AG20443 (cell line): ENCODE measurements at regions not wholly inside any gene's neighbourhood (a gene's known extent, or its start where the extent isn't known, plus 50 kb on each side); places are given as distances from the start of the nearest gene placed in this dataset.
"Not testable (repeated sequence)": the region's sequence is repeated elsewhere in the genome, so short reads cannot be mapped to it uniquely, and the experiment has no call there.

Source experiments
- DNase-seq: peaks from one replicate; pipeline ENCODE4 v3.0.0; 2012; ENCODE audit warnings: low spot score, mixed read lengths

- no peak for DNase-seq
These were observed 511.1 kb downstream of the SOX6 start for GRCh38 chr11:15845261-15845660.

GRCh38 chr11:15848631-15849168 lies 507.6 kb downstream of the SOX6 start:
- DNase-seq, result no peak

GRCh38 chr11:15849257-15849656 lies 507.1 kb downstream of the SOX6 start:
- DNase-seq, result no peak

GRCh38 chr11:15850335-15850734 lies 506.0 kb downstream of the SOX6 start:
- DNase-seq, result not testable (repeated sequence)

GRCh38 chr11:15851051-15851498 lies 505.3 kb downstream of the SOX6 start:
- no peak for DNase-seq

GRCh38 chr11:15852179-15852578 lies 504.2 kb downstream of the SOX6 start:
- no peak for DNase-seq

- no peak for DNase-seq
These were observed 502.1 kb downstream of the SOX6 start for GRCh38 chr11:15854245-15854644.

GRCh38 chr11:15858881-15859280 lies 497.5 kb downstream of the SOX6 start:
- no peak for DNase-seq

GRCh38 chr11:15859411-15859810 lies 496.9 kb downstream of the SOX6 start:
- no peak for DNase-seq

- no peak for DNase-seq
These were observed 495.1 kb downstream of the SOX6 start for GRCh38 chr11:15861256-15861655.

- DNase-seq, result no peak
These were observed 492.9 kb downstream of the SOX6 start for GRCh38 chr11:15863411-15863810.

- no peak for DNase-seq
These were observed 492.1 kb downstream of the SOX6 start for GRCh38 chr11:15864026-15864805.

GRCh38 chr11:15865212-15865987 lies 490.9 kb downstream of the SOX6 start:
- DNase-seq, result no peak

GRCh38 chr11:15867871-15868270 lies 488.5 kb downstream of the SOX6 start:
- DNase-seq, result no peak

- DNase-seq, result no peak
These were observed 485.4 kb downstream of the SOX6 start for GRCh38 chr11:15870911-15871310.

GRCh38 chr11:15871904-15872626 lies 484.3 kb downstream of the SOX6 start:
- no peak for DNase-seq

- no peak for DNase-seq
These were observed 482.8 kb downstream of the SOX6 start for GRCh38 chr11:15873501-15873900.

- DNase-seq, result no peak
These were observed 481.6 kb downstream of the SOX6 start for GRCh38 chr11:15874704-15875103.

- no peak for DNase-seq
These were observed 481.0 kb downstream of the SOX6 start for GRCh38 chr11:15875393-15875792.

GRCh38 chr11:15875943-15876342 lies 480.4 kb downstream of the SOX6 start:
- DNase-seq, result no peak

GRCh38 chr11:15878756-15879155 lies 477.6 kb downstream of the SOX6 start:
- no peak for DNase-seq

GRCh38 chr11:15880291-15880690 lies 476.1 kb downstream of the SOX6 start:
- no peak for DNase-seq
